T47D (cell line): ENCODE measurements at regions not wholly inside any gene's neighbourhood (a gene's known extent, or its start where the extent isn't known, plus 50 kb on each side); places are given as distances from the start of the nearest gene placed in this dataset.
"Not testable (repeated sequence)": the region's sequence is repeated elsewhere in the genome, so short reads cannot be mapped to it uniquely, and the experiment has no call there.

Experiments used
- DNase-seq, 2 experiments: peaks; one replicate each; pipeline versions ENCODE4 v3.0.0 to v3.0.0-alpha.2; 2011 to 2012; ENCODE audit warnings: low read depth in 1 of 2, low spot score in 1 of 2
- JUND ChIP-seq: IDR thresholded peaks from 2 replicates; pipeline ENCODE4 v1.6.1; 2012; ENCODE audit warnings: low read depth
- in situ Hi-C: cut with HindIII; loops from 2 replicates; pipeline ENCODE4 v1.10.0; 2016; ENCODE audit warnings: low sequenced_read_pairs, low pct_unique_long_range_greater_than_20kb

DNA sequence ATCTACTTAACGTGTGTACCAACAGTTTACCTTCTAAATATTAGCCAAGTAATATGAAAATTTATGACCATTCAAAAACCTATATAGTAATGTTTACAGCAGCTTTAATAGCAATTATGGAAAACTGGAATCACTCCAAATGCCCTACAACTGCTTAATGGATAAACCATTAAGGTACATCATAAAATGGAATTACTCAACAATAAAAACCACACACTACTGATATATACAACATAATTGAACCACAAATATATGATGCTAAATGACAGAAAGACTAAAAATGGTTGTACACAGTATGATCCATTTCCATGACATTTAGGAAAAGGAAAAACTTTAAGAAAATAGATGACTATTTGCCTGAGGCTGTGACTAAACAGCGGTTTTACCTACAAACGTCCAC, 467.1 kb upstream of the EPHA6 start:
- in situ Hi-C loops = no loop called here
- TF ChIP-seq JUND = no peak
- DNase-seq = no peak

DNA sequence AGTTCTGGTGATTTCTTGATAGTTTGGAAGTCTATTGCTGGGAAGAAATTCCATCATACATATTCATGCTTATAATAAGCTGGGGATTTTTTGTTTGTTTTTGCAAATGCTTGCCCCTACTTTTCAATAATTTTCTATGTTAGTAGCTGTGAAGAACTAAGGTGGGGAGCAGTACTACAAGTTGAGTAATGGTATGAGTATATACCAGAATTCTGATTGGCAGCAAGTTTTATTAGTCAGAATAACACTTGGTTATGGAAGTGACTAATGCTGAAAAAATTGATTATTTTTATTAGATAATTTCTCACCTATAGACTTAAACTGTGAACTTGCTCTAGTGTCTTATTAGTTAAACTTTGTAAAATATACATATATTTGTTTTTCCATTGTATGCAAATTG, 462.8 kb upstream of the EPHA6 start:
- DNase-seq, in situ Hi-C loops: not testable (repeated sequence)

DNA sequence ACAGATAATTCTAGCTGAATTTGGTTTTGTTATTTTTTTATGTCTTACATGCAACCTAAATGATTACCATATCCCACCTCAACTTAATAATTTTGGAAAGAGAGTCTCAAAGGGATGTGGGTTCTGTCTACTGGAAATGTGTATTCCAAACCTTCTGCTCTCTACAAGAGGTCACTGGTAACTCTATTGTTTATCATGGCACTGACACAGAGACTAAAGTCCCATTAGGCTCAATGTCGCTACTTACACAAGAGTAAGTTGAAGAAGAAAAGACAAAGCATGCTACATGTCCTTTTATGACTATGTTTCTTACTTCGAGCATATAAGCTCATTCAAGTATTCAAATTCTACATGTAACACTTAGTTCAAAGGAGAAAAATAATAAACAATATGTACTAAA, 460.3 kb upstream of the EPHA6 start:
- DNase-seq = no peak
- in situ Hi-C loops = no loop called here
- no peak for TF ChIP-seq JUND

DNA sequence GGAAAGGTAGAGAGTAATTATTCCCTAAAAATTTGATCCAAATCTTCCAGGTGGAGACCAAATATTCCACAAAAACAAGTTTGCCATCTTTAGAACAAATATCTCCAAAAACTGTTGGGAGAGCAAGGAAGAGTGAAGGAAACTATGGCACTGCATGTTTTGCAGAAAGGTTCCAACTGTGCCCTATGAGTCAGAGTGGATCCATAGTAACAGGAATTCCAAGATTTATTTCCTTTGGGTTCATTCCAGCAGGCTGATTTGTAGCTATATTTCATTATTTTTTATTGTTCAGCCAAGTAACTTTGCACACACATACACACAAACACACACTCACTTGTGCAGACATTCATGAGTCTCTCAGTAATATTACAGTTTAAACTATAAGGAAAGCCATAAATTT, 459.7 kb upstream of the EPHA6 start:
- TF ChIP-seq JUND = no peak
- in situ Hi-C loops = no loop called here
- no peak for DNase-seq

DNA sequence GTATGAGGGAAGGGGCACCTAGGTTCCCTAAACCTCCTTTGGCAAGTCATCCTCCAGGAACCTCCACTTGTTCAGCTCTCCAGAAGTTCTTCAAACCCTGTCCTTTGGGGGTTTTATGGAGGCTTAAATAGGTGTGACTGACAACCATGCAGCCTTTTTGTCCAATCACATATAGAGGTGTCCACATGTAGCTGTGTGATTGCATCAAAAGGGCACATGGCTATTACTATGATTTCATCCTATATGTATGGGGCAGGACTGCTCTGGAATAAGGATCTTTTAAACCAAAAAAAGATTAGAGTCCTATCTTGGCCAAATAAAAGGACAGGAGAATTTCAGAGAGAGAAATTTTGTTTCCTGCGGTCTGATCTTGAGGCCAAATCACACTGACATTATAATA, 453.2 kb upstream of the EPHA6 start:
- no peak for DNase-seq
- TF ChIP-seq JUND = no peak
- in situ Hi-C loops = no loop called here

DNA sequence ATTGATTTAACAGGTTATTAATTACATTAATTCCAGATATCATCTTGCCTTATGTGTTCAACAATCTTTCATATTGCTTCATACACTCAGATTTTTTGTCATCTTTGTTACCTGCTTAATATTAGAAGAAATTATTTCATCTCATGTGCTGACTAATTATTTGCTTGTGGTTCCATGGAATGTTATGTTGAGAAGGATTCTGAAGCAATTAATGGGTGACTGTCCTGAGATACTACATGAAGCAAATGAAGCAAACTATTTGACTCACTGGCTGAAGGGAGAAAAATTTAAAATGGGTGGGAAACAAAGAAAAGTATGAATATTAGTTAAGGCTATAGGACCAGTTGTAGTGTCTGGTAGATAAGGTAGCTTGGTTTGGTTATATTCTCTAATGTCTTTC, 443.8 kb upstream of the EPHA6 start:
- TF ChIP-seq JUND = no peak
- DNase-seq = no peak
- in situ Hi-C loops = no loop called here

DNA sequence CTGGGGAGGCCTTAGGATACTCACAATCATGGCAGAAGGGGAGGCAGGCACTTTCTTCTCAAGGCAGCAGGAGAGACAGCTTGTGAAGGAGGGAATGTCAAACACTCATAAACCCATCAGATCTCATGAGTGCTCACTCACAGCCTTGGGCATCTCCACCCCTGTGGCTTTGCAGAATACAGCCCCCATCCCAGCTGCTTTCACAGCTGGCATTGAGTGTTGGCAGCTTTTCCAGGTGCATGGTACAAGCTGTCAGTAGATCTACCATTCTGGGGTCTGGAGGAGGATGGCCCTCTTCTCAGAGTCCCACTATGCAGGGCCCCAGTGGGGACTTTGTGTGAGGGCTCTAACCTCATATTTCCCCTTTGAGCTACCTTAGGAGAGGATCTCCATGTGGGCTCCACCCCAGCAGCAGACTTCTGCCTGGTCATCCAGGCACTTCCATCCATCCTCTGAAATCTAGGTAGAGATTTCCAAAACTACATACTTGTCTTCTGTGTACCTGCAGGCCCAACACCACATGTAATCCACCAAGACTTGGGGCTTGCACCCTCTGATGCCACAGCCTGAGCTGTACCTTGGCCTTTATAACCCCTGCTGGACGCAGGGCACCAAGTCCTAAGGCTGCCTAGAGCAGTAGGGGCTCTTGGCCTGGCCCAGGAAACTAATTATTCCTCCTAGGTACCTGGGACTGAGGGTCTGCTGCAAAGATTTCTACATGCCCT, 404.2 kb upstream of the EPHA6 start:
- in situ Hi-C loops = no loop called here
- no peak for DNase-seq
- no peak for TF ChIP-seq JUND

DNA sequence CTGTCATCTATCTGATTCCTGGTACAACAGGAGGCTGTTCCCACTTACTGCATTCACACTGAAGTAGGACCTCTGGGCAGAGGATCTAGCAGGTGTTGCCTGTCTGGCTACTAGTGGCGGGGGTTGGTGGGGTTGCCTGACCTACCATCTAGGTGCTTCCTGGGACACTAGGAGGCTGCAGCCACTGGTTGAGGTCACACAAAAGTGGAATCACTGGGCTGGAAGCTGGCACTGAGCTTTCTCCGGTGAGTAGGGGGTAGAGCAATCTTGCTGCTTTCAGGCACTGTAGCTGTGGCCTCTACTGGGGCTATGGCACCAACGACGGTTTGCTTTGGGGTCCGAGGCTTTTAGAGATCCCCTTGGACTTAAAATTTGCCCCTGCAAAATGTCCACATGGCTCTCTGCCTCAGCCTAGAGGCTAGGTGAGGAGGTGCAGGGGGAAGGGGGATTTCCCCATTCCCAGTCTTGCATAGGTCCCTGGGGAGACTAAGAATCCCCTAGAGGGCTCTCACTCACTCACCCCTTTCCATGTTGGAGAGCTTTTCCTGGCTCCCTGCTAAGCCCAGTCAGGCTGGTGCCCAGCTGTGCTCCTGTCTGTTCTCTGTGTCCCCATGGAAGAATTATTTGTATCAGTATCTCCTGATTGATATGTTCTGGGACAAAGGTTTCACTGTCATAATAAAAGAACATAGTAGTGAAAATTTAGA, 397.7 kb upstream of the EPHA6 start:
- in situ Hi-C loops = no loop called here
- DNase-seq = no peak
- TF ChIP-seq JUND = no peak

DNA sequence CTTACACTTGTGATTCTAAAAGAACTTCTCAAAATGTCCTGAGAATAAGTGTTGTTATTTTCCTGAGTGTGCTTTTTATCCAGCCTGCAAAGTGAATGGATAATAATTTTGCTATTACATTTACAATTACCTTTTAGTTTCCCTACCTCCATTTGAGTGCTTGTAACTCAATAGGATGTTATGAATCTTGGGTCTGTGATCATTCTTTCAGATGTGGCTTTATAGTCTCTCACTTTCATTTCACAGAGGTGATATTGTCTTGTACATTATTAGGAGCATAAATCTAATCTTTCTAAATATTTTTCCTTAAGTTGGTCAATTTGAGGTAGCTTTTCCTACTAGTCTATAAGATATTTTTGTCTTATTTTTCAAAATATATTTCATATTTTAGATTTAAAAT, 386.3 kb upstream of the EPHA6 start:
- DNase-seq = no peak
- no peak for TF ChIP-seq JUND
- in situ Hi-C loops = no loop called here

DNA sequence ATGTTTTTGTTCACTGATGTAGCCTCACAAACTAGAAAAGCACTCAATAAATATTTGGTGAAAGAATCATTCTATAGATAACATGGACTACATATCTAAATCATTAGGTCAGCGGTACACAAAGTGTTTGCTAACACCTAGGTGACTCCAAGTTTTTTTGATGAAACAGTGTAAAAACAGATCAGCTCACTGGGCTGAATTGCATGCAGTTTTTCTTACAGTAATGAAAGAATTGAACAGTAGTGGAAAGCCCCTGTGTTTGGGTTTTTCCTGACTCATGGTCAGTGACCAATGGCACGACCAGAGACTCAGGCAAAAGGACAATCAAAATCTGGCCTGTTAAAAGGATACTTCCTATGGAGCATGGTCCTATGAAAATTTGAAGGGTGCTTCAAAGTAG, 384.3 kb upstream of the EPHA6 start:
- in situ Hi-C loops = no loop called here
- DNase-seq = no peak
- no peak for TF ChIP-seq JUND

DNA sequence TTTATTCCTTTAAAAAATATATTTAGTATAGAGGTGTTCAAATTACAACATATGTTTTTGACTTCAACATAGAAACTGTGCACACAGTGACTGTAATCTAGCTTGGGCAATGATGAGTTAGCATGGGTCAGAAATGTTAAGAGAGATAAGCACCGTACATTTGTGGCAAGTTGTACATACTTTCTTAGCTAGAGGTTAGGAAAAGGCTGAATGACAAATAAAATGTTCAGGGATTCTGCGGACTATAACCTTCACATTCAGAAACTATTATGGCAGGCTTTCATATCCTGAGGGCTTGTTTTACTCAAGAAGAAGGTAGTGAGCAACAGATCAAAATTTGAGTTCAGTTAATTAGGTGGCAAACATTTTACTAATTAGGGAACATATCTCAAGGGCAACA, 379.7 kb upstream of the EPHA6 start:
- TF ChIP-seq JUND = no peak
- in situ Hi-C loops = no loop called here
- no peak for DNase-seq

DNA sequence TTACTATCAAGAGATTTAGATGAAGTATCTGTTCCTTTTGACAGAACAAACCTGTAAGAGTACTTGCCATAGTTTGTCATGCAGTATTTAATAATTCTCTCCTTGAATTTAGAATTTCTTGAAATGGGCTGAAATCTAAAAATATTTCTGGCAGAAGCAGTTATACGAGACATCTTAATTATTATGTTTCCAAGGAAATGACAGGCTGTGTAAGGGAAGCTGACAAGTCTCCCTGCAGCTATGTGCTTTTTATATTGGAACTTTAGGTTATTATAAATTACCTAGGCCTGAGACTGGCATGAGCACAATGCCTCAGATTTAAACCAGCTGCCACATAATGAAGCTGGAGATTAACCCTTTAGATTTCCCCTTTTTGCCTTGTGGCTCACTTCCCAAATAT, 365.0 kb upstream of the EPHA6 start:
- TF ChIP-seq JUND = no peak
- in situ Hi-C loops = no loop called here
- DNase-seq = no peak

DNA sequence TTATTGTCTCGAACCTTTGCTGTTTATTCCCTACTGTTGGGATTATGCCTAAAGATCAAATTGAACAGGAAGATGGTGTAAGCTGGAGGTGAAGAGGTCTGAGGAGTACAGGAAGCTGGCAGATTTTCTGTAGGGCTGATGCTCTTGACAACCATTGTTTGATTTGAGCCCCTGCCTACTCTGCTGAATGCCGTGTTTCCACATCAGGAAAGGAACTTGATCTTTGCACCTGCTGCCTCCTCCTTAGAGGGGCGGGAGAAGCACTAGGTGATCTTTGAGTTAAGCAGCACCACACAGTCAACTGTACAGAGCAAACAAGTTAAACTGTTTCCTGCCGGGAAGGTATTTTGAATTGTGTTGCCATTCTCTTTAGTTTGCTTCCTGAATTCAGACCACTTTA, 364.6 kb upstream of the EPHA6 start:
- DNase-seq = no peak
- no peak for TF ChIP-seq JUND
- in situ Hi-C loops = no loop called here

DNA sequence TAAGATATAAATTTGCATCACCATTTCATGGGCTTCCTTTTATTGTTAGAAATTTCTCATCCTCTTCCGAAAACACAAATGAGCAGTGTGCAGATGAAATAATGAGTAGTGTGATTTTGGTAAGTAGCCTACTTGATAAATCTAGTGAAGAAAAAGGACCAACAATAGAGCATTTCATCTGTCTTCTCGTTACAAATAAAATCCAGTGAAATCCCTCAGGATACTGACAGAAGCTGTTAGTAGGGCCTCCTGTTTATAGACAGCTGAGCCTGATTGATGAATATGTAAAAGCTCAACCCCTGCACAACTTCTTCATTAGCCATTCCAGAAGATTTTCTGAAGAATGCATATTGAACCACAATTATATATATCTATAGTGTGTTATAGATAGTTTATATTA, 363.7 kb upstream of the EPHA6 start:
- in situ Hi-C loops = no loop called here
- no peak for TF ChIP-seq JUND
- DNase-seq = no peak
